DND-41 (cell line): ENCODE measurements at regions not wholly inside any gene's neighbourhood (a gene's known extent, or its start where the extent isn't known, plus 50 kb on each side); places are given as distances from the start of the nearest gene placed in this dataset.
"Not testable (repeated sequence)": the region's sequence is repeated elsewhere in the genome, so short reads cannot be mapped to it uniquely, and the experiment has no call there.

Experiments
- ATAC-seq: fragments of 200-7000 bp; cut with Tn5 transposase; 3 replicates; pipeline ENCODE4 v1.9.1; 2021; ENCODE audit warnings: low read depth; ENCODE audit not compliant: insufficient read depth
- DNase-seq: peaks from one replicate; pipeline ENCODE4 v3.0.0-alpha.2; 2020
- H2AFZ ChIP-seq: 2 replicates; pipeline ENCODE4 v1.6.0; 2012; ENCODE audit warnings: low read depth, low read length
- H3K27ac ChIP-seq: 2 replicates; pipeline ENCODE4 v1.5.1; 2012; ENCODE audit warnings: low read length, inconsistent platforms
- H3K27me3 ChIP-seq: fragments of 200-600 bp; sonication (generic); 2 replicates; pipeline ENCODE4 v1.6.0; 2012; ENCODE audit warnings: low read length, mild to moderate bottlenecking, inconsistent platforms; ENCODE audit not compliant: insufficient read depth, poor library complexity
- H3K36me3 ChIP-seq: 2 replicates; pipeline ENCODE4 v1.5.1; 2012; ENCODE audit warnings: low read length, inconsistent platforms; ENCODE audit not compliant: insufficient read depth
- H3K4me1 ChIP-seq: 2 replicates; pipeline ENCODE4 v1.5.1; 2012; ENCODE audit warnings: mild to moderate bottlenecking, low read length; ENCODE audit not compliant: insufficient read depth
- H3K4me2 ChIP-seq: 2 replicates; pipeline ENCODE4 v1.6.0; 2012; ENCODE audit warnings: mild to moderate bottlenecking, moderate library complexity, low read length, inconsistent platforms; ENCODE audit not compliant: insufficient read depth
- H3K4me3 ChIP-seq, 2 experiments: fragments of 200-600 bp in 1 of 2; shearing (Covaris generic) in 1 of 2; 2 replicates each; pipeline ENCODE4 v1.5.1; 2012 to 2016; ENCODE audit warnings: inconsistent platforms in 2 of 2, low read length in 2 of 2, mild to moderate bottlenecking in 2 of 2, low read depth in 1 of 2, moderate library complexity in 1 of 2
- H3K79me2 ChIP-seq: 2 replicates; pipeline ENCODE4 v1.6.0; 2012; ENCODE audit warnings: low read length, inconsistent platforms; ENCODE audit not compliant: insufficient read depth
- H3K9ac ChIP-seq: 2 replicates; pipeline ENCODE4 v1.6.0; 2012; ENCODE audit warnings: low read depth, mild to moderate bottlenecking, inconsistent platforms, low read length, moderate library complexity
- H3K9me3 ChIP-seq: 2 replicates; pipeline ENCODE4 v1.5.1; 2012; ENCODE audit warnings: low read length, moderate library complexity, mild to moderate bottlenecking, inconsistent platforms; ENCODE audit not compliant: insufficient read depth, severe bottlenecking
- H4K20me1 ChIP-seq: 2 replicates; pipeline ENCODE4 v1.6.0; 2012; ENCODE audit warnings: low read length; ENCODE audit not compliant: insufficient read depth
- EZH2 ChIP-seq: IDR thresholded peaks from 3 replicates; pipeline ENCODE4 v1.6.1; 2012; ENCODE audit warnings: borderline replicate concordance, low read depth, mild to moderate bottlenecking, moderate library complexity, low read length, inconsistent platforms; ENCODE audit not compliant: severe bottlenecking
- TF ChIP-seq, protein P1 (sequence below): IDR thresholded peaks from 2 replicates; pipeline ENCODE4 v1.5.1; 2012; ENCODE audit warnings: borderline replicate concordance, low read length, moderate library complexity, mild to moderate bottlenecking; ENCODE audit not compliant: poor library complexity, severe bottlenecking; ENCODE audit errors: extremely low read depth

DNA sequence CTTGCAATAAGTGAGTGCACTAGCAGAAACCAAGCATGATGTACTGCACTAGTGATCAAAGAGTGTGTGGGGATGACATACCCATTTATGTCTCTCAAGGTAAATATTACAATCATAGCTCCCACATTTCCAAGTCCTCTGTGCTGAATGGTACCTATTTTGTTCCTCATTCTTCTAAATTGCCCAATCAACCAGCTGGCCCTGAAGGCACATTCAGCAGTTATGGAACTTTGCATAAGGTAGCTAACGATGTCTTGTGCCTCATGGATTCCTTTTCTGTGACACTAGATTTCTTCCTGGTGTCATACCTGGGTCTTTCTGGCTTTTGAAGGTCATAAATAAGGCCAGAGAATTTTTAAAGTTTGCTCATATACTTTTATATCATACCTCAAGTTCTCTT, 963.0 kb downstream of the SLC4A3 start:
- no peak for ATAC-seq
- H3K79me2 ChIP-seq: no peaks in the 10 kb centered on the region
- H3K4me2 ChIP-seq: no peak overlapping the region
- H3K27ac ChIP-seq: no peak overlapping the region
- H3K4me1 ChIP-seq: no peaks in the 10 kb centered on the region
- no peak overlapping the region for H2AFZ ChIP-seq
- no peaks in the 10 kb centered on the region for H3K27me3 ChIP-seq
- DNase-seq: no peak
- no peak overlapping the region for H3K9ac ChIP-seq
- no peak overlapping the region for H3K4me3 ChIP-seq
- H3K9me3 ChIP-seq: no peaks in the 10 kb centered on the region
- no peaks in the 10 kb centered on the region for H4K20me1 ChIP-seq
- TF ChIP-seq, protein P1, sequence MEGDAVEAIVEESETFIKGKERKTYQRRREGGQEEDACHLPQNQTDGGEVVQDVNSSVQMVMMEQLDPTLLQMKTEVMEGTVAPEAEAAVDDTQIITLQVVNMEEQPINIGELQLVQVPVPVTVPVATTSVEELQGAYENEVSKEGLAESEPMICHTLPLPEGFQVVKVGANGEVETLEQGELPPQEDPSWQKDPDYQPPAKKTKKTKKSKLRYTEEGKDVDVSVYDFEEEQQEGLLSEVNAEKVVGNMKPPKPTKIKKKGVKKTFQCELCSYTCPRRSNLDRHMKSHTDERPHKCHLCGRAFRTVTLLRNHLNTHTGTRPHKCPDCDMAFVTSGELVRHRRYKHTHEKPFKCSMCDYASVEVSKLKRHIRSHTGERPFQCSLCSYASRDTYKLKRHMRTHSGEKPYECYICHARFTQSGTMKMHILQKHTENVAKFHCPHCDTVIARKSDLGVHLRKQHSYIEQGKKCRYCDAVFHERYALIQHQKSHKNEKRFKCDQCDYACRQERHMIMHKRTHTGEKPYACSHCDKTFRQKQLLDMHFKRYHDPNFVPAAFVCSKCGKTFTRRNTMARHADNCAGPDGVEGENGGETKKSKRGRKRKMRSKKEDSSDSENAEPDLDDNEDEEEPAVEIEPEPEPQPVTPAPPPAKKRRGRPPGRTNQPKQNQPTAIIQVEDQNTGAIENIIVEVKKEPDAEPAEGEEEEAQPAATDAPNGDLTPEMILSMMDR: no peak
- TF ChIP-seq EZH2: no peak
- H3K36me3 ChIP-seq: no peaks in the 10 kb centered on the region

DNA sequence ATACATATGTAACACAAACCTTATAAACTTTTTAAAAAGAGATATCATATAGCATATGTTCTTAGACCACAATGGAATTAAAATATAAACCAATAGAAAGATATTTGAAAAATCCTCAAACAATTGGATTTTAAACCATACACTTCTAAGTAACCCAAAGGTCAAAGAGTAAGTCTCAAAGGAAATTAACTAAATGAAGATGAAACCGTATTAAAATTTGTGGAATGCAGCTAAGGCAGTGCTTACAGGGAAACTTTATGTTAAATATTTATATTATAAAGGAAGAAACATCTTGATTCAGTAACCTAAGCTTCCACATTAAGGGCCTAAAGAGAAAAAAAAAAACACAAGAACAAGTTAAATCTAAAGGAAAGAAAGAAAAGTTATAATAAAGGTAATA, 966.1 kb downstream of the SLC4A3 start:
- H3K79me2 ChIP-seq: no peaks in the 10 kb centered on the region
- TF ChIP-seq, protein P1: no peak
- TF ChIP-seq EZH2: no peak
- no peaks in the 10 kb centered on the region for H4K20me1 ChIP-seq
- no peak overlapping the region for H3K4me3 ChIP-seq
- no peak overlapping the region for H3K4me2 ChIP-seq
- no peak overlapping the region for H3K27ac ChIP-seq
- H3K27me3 ChIP-seq: no peaks in the 10 kb centered on the region
- H3K36me3 ChIP-seq: no peaks in the 10 kb centered on the region
- DNase-seq: no peak
- H2AFZ ChIP-seq: no peak overlapping the region
- no peak overlapping the region for H3K9ac ChIP-seq
- ATAC-seq: no peak
- no peaks in the 10 kb centered on the region for H3K4me1 ChIP-seq
- no peaks in the 10 kb centered on the region for H3K9me3 ChIP-seq

DNA sequence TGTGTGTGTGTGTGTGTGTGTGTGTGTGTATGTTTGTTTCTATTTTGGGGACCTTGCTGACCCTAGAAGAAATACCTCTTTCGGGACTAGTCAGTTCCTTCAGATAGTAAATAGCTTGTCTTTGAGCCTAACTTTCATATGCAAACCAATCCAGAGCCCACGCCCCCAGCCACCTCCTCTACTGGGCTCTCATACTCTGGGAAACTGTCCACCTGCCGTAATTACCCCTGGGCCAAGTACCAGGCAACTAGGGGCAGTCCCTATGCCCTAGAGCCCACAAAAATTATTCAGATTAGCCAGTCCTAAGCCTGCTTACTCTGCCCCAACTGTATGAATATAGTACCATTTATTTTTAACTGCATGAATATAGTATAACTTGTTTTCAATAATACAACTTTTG, 970.4 kb downstream of the EPHA4 start:
- Histone ChIP-seq H3K27me3 (no peaks in the 10 kb centered on the region), H3K9ac (no peak overlapping the region), H3K9me3 (no peaks in the 10 kb centered on the region), H3K27ac (no peak overlapping the region), H3K4me2 (no peak overlapping the region), H3K36me3 (no peaks in the 10 kb centered on the region), H2AFZ (no peak overlapping the region), H3K4me1 (no peaks in the 10 kb centered on the region), H4K20me1 (no peaks in the 10 kb centered on the region), H3K79me2 (no peaks in the 10 kb centered on the region), H3K4me3 (no peak overlapping the region)
- ATAC-seq (no peak), DNase-seq (no peak)
- no peak for TF ChIP-seq EZH2

GRCh38 chr2:220613004-220613403, 959.1 kb downstream of the EPHA4 start:
- H4K20me1 ChIP-seq, H3K4me1 ChIP-seq, H3K79me2 ChIP-seq, H3K9me3 ChIP-seq, H3K4me3 ChIP-seq, H3K9ac ChIP-seq, H3K4me2 ChIP-seq, DNase-seq, H3K27ac ChIP-seq, H3K27me3 ChIP-seq, ATAC-seq, H2AFZ ChIP-seq, H3K36me3 ChIP-seq: not testable (repeated sequence)

DNA sequence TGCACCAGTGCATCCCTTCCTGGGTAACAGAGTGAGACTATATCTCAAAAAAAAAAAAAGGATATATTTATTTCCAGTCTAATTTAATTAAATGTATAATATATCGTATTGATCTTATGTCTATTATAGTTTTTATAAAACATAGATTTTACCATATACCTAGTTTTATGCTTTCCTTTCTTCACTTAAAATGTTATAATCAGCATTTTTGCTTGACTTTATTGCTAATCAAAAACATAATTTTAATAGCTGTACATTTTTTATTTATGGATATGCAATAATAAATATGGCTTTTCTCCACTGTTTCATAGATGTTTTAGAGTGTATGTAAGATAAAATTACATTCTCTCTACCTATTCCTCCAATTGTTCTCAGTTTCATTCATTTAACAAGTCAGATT, 958.0 kb downstream of the EPHA4 start:
- no peak for TF ChIP-seq EZH2
- TF ChIP-seq, protein P1: no peak
- H3K4me2 ChIP-seq: no peak overlapping the region
- no peaks in the 10 kb centered on the region for H3K27me3 ChIP-seq

More for the DNA sequence above, 958.0 kb downstream of the EPHA4 start:
- Histone ChIP-seq H3K9me3 (no peaks in the 10 kb centered on the region), H2AFZ (no peak overlapping the region), H3K27ac (no peak overlapping the region), H3K79me2 (no peaks in the 10 kb centered on the region), H3K4me3 (no peak overlapping the region), H3K36me3 (no peaks in the 10 kb centered on the region), H4K20me1 (no peaks in the 10 kb centered on the region), H3K4me1 (no peaks in the 10 kb centered on the region), H3K9ac (no peak overlapping the region)
- no peak for ATAC-seq
- DNase-seq: no peak
